ENCODE measurements at regions not wholly inside any gene's neighbourhood (a gene's known extent, or its start where the extent isn't known, plus 50 kb on each side); places are given as distances from the start of the nearest gene placed in this dataset.

DNA sequence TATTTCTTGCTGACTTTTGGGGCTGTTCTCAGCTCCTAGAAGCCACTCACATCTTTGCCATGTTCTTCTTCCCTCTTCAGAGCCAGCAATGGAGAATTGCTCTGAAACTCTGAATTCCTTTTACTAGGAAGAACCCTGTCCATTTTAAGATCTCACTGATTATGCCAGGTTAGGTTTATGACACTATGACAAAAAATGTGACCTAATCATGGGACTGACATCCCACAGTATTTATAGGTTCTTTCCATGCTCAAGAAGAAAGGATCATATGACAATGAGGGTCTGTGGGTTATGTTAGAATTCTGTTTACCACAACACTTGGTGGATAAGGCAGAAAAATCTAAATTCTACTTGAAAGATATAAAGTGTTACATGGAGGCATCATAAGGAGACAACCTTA is 263.3 kb upstream of the CITED2 start:
- CTCF ChIA-PET, result no interaction called here
- no peaks in the 10 kb centered on the region for H3K27me3 ChIP-seq (replicated peaks; ENCODE audit: insufficient read depth, low read depth, low read length, poor library complexity)
- intact Hi-C loops (cut with micrococcal nuclease; ENCODE audit: unreplicated experiment), result no loop called here
- H3K36me3 ChIP-seq (ENCODE audit: insufficient read depth, low read length, poor library complexity, severe bottlenecking), result no peaks in the 10 kb centered on the region
- POLR2A ChIA-PET (ENCODE audit: low non-redundant PET), result no interaction called here
- no peak overlapping the region for H3K27ac ChIP-seq (ENCODE audit: low read depth, low read length, poor library complexity, severe bottlenecking)
- H3K9me3 ChIP-seq (ENCODE audit: low read depth, low read length, poor library complexity, severe bottlenecking), result no peaks in the 10 kb centered on the region
- H3K4me3 ChIP-seq (ENCODE audit: low read depth, low read length, poor library complexity, severe bottlenecking), result no peak overlapping the region
- TF ChIP-seq, protein P1, sequence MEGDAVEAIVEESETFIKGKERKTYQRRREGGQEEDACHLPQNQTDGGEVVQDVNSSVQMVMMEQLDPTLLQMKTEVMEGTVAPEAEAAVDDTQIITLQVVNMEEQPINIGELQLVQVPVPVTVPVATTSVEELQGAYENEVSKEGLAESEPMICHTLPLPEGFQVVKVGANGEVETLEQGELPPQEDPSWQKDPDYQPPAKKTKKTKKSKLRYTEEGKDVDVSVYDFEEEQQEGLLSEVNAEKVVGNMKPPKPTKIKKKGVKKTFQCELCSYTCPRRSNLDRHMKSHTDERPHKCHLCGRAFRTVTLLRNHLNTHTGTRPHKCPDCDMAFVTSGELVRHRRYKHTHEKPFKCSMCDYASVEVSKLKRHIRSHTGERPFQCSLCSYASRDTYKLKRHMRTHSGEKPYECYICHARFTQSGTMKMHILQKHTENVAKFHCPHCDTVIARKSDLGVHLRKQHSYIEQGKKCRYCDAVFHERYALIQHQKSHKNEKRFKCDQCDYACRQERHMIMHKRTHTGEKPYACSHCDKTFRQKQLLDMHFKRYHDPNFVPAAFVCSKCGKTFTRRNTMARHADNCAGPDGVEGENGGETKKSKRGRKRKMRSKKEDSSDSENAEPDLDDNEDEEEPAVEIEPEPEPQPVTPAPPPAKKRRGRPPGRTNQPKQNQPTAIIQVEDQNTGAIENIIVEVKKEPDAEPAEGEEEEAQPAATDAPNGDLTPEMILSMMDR (conservative IDR thresholded peaks at IDR 0.05; ENCODE audit: low read depth, low read length), result no peak
- TF ChIP-seq EZH2 (IDR thresholded peaks at IDR 0.05; ENCODE audit: borderline replicate concordance, low read depth, low read length, poor library complexity, severe bottlenecking), result no peak
- H3K4me1 ChIP-seq (ENCODE audit: insufficient read depth, low read length, poor library complexity, severe bottlenecking), result no peaks in the 10 kb centered on the region
- no peak for DNase-seq (ENCODE audit: low spot score)
- no TSS peak for BruUV-seq (replicated peaks)

DNA sequence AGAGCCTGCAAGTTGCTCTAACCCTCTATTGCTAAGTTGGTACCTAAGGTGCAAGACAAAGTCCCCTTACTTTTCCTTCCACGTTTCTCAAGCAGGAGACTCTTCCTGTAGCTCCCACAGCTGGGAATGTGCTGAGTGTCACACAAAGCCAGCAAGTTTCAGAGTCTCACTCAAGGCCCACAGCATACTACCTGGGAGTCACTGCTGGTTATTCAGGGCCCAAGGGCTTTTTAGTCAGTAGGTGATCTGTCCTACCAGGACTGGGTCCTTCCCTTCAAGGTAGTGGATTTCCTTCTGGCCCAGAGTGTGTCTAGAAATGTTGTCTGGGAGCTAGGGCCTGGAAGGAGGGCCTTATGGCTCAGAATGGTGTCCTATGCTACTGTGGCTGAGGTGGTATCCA is 261.9 kb upstream of the CITED2 start:
- no peaks in the 10 kb centered on the region for H3K27me3 ChIP-seq (replicated peaks; ENCODE audit: insufficient read depth, low read depth, low read length, poor library complexity)
- no peaks in the 10 kb centered on the region for H3K9me3 ChIP-seq (ENCODE audit: low read depth, low read length, poor library complexity, severe bottlenecking)
- CTCF ChIA-PET, result no interaction called here
- POLR2A ChIA-PET (ENCODE audit: low non-redundant PET), result no interaction called here
- DNase-seq (ENCODE audit: low spot score), result no peak
- TF ChIP-seq, protein P1 (conservative IDR thresholded peaks at IDR 0.05; ENCODE audit: low read depth, low read length), result no peak
- no peak for TF ChIP-seq EZH2 (IDR thresholded peaks at IDR 0.05; ENCODE audit: borderline replicate concordance, low read depth, low read length, poor library complexity, severe bottlenecking)
- H3K36me3 ChIP-seq (ENCODE audit: insufficient read depth, low read length, poor library complexity, severe bottlenecking), result no peaks in the 10 kb centered on the region
- H3K4me3 ChIP-seq (ENCODE audit: low read depth, low read length, poor library complexity, severe bottlenecking), result no peak overlapping the region
- intact Hi-C loops (cut with micrococcal nuclease; ENCODE audit: unreplicated experiment), result no loop called here
- no peak overlapping the region for H3K27ac ChIP-seq (ENCODE audit: low read depth, low read length, poor library complexity, severe bottlenecking)
- no peaks in the 10 kb centered on the region for H3K4me1 ChIP-seq (ENCODE audit: insufficient read depth, low read length, poor library complexity, severe bottlenecking)
- BruUV-seq (replicated peaks), result no TSS peak

DNA sequence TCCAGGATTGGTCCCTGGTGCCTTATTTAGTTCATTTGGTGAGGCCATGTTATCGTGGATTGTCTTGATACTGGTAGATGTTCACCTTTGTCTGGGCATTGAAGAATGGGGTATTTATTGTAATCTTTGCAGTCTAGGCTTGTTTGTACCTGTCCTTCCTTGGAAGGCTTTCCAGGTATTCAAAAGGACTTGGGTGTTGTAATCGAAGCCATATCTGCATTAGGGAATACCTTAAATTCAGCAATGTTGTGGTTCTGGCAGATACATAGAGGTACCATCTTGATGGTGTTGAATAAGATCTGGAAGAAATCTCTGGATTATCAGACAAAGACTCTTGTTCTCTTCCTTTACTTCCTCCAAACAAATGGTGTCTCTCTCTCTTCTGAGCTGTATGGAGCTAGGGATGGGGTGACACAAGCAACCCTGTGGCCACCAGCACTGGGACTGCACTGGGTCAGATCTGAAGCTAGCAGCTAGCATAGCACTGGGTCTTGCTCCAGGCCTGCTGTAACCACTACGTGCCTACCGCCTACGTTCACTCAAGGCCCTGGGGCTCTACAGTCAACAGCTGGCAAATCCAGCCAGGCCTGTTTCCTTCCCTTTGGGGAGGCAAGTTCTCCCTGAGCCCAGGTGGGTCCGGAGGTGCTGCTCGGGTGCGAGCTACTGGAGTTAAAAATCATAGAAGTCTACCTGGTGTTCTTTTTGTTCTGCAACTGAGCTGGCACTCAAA is 261.1 kb upstream of the CITED2 start:
- ChIA-PET POLR2A (ENCODE audit: low non-redundant PET) (no interaction called here), CTCF (no interaction called here)
- H3K4me1 ChIP-seq (ENCODE audit: insufficient read depth, low read length, poor library complexity, severe bottlenecking), result no peaks in the 10 kb centered on the region
- H3K36me3 ChIP-seq (ENCODE audit: insufficient read depth, low read length, poor library complexity, severe bottlenecking), result no peaks in the 10 kb centered on the region
- no peak overlapping the region for H3K27ac ChIP-seq (ENCODE audit: low read depth, low read length, poor library complexity, severe bottlenecking)
- intact Hi-C loops (cut with micrococcal nuclease; ENCODE audit: unreplicated experiment), result no loop called here
- BruUV-seq (replicated peaks), result no TSS peak
- no peaks in the 10 kb centered on the region for H3K27me3 ChIP-seq (replicated peaks; ENCODE audit: insufficient read depth, low read depth, low read length, poor library complexity)
- no peak for TF ChIP-seq EZH2 (IDR thresholded peaks at IDR 0.05; ENCODE audit: borderline replicate concordance, low read depth, low read length, poor library complexity, severe bottlenecking)
- TF ChIP-seq, protein P1 (conservative IDR thresholded peaks at IDR 0.05; ENCODE audit: low read depth, low read length), result no peak
- no peak overlapping the region for H3K4me3 ChIP-seq (ENCODE audit: low read depth, low read length, poor library complexity, severe bottlenecking)
- no peak for DNase-seq (ENCODE audit: low spot score)
- no peaks in the 10 kb centered on the region for H3K9me3 ChIP-seq (ENCODE audit: low read depth, low read length, poor library complexity, severe bottlenecking)

Measured in A673 (cell line).